ENCODE measurements at regions not wholly inside any gene's neighbourhood (a gene's known extent, or its start where the extent isn't known, plus 50 kb on each side); places are given as distances from the start of the nearest gene placed in this dataset.
"Not testable (repeated sequence)": the region's sequence is repeated elsewhere in the genome, so short reads cannot be mapped to it uniquely, and the experiment has no call there.

DNA sequence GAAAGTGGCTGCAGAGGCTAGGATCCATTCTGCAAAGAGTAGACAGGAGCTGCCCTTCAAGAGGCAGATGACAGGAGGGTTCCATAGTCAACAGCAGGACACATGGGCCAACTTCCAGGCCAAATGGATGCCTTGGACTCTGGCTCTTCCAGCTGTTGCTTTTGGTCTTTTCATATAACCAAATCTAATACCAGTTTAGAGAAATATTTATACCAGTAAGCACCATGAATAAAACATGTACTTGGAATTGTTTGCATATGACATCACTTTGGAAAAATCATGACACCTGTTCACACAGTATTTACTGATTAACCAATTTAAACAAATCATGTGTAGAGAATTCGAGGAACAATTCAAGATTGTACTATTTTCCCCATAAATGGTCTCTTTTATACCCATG is 481.3 kb downstream of the DMRT2 start:
- ATAC-seq (no peak), DNase-seq (no peak)
- peaks cover 5% of the 10 kb centered on the region for H3K27me3 Mint-ChIP-seq
- H3K9me3 Mint-ChIP-seq, result peaks cover 4 to 13% of the 10 kb centered on the region in 2 donors
- H3K27ac Mint-ChIP-seq, result no peak overlapping the region
- no peak overlapping the region for H3K4me3 Mint-ChIP-seq
- H3K4me1 Mint-ChIP-seq, result peaks cover 9% of the 10 kb centered on the region

DNA sequence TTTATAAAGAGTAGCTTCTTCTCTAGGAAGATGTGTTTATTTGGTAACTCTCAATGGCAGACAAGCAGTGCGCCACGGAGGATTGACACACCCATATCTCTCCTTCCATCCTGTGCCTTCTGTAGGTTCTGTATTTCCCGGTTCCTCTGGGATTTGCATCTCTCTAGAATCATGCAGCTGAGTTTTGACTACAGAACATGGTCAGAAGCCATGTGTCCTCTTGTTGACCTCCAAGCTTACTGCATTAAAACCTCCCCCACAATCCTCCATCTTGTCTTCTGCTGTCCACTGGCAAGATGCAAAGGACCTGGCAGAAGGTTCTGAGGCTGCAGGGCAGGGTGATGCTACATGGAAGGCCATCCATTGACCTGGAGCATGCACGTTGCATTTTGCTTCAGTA is 482.0 kb downstream of the DMRT2 start:
- Mint-ChIP-seq H3K4me3 (no peak overlapping the region), H3K27me3 (peaks cover 5% of the 10 kb centered on the region), H3K4me1 (peaks cover 10% of the 10 kb centered on the region), H3K9me3 (peaks cover 4 to 13% of the 10 kb centered on the region in 2 donors), H3K27ac (peak overlapping the region in 1 of 2 donors; percentile 13)
- no peak for DNase-seq
- no peak for ATAC-seq

DNA sequence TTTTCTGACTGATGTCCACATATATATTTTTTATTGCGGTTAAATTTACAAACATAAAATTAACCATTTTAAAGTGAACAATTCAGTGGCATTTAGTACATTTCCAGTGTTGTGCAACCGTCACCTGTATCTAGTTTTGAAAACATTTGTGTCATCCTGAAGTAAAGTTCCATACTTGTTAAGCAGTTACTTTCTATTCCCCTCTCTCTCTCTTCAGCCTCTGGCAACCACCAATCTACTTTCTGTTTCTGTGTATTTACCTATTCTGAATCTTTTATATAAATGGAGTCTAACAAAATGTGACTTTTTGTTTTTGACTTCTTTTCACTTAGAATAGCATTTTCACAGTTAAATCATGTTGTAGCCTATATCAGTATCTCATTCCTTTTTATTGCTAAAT is 480.1 kb upstream of the SMARCA2 start:
- Mint-ChIP-seq H3K4me1 (peaks cover 10% of the 10 kb centered on the region), H3K27me3 (peaks cover under 1% of the 10 kb centered on the region), H3K27ac (peak overlapping the region in 1 of 2 donors; percentile 65), H3K4me3 (no peak overlapping the region), H3K9me3 (peaks cover 4 to 7% of the 10 kb centered on the region in 2 donors)
- no peak for DNase-seq
- no peak for ATAC-seq

DNA sequence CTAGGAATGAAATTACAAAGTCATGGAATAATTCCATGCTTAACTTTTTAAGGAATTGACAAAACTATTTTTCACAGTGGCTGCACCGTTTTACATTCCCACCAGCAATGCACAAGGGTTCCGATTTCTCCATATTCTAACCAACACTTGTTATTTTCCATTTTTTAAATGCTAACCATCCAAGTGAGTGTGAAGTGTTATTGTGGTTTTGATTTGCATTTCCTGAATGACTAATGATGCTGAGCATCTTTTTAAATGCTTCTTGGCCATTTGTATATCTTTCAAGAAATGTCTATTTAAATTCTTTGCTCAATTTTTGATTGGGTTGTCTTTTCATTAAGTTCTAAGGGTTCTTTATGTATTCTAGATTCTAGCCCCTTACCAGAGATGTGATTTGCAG is 479.5 kb upstream of the SMARCA2 start:
- H3K27me3 Mint-ChIP-seq, result no peaks in the 10 kb centered on the region
- no peak for ATAC-seq
- no peak for DNase-seq
- no peak overlapping the region for H3K27ac Mint-ChIP-seq
- H3K9me3 Mint-ChIP-seq, result peaks cover 4% of the 10 kb centered on the region in 2 donors
- peaks cover 10% of the 10 kb centered on the region for H3K4me1 Mint-ChIP-seq
- H3K4me3 Mint-ChIP-seq, result no peak overlapping the region

DNA sequence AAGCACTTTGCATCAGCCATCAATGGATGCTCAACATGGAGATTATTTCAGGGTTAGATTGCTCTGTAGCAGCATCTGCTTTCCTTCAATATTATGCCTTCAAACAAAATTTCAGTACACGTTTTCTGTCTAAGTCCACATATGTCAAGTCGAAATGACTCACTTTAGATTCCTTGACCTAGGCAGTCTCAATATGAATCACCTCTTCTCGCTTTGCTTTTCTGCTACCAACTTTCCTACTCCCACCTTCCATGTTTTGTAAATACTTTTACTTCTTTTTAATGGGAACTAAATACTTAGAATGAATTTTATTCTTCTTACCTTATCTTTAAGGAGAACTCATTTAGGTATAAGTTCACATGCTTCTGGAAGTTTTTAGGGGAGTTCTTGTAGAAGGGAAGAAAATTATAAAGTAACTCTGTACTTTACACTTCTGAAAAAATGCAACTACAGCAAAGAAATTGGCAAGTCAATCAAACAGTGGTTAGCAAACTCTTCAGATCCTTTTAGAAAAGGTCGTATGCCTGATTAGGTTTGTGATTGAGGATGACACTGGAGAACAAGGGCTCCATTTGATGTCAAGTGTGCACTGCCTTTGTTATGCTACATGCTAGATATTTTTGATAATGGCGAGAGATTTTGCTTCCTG is 478.5 kb upstream of the SMARCA2 start:
- ATAC-seq (no peak), DNase-seq (no peak)
- no peaks in the 10 kb centered on the region for H3K27me3 Mint-ChIP-seq
- H3K4me3 Mint-ChIP-seq, result no peak overlapping the region
- H3K4me1 Mint-ChIP-seq, result peaks cover 10% of the 10 kb centered on the region
- no peak overlapping the region for H3K27ac Mint-ChIP-seq
- H3K9me3 Mint-ChIP-seq, result peaks cover 0 to 4% of the 10 kb centered on the region in 2 donors

DNA sequence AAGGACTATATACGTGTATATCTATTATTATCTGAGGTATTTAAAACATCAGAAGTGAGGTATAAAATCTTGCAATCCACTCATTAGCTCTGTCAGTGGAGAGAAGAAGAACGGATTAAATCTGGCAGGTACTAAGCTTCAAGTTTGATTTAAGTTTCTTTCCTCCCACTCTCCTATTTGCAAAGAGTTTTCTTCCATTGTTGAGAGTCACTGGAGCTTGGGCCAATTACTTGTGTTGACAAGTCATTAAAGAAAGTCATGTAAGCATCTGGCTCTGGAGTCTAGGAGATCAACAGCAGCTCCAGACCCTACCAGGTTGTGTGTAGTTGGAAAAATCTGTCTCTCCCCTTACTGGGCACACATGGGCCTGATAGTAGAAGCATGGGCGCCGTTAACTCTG is 476.8 kb upstream of the SMARCA2 start:
- Mint-ChIP-seq H3K27ac (no peak overlapping the region), H3K9me3 (peaks cover 4 to 7% of the 10 kb centered on the region in 2 donors), H3K4me3 (no peak overlapping the region), H3K27me3 (no peaks in the 10 kb centered on the region), H3K4me1 (peaks cover 10% of the 10 kb centered on the region)
- ATAC-seq (no peak), DNase-seq (no peak)

DNA sequence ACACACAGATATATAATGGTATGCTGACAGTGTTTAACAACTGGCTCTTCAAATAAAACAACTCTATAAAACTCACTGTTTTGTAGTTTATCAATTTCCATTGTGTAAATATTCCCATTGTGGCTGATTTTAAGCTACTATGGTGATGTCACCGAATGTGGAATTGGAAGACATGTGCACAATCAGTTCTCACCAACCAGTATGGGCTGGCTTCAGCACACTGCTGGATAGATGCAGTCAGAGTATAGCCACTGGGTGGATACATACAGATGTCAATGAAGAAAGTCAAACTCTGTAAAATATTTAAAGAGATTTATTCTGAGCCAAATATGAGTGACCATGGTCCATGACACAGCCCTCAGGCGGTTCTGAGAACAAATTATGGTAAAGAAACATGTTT is 475.9 kb upstream of the SMARCA2 start:
- peaks cover 4 to 7% of the 10 kb centered on the region in 2 donors for H3K9me3 Mint-ChIP-seq
- no peak for ATAC-seq
- peaks cover 2% of the 10 kb centered on the region for H3K27me3 Mint-ChIP-seq
- H3K4me3 Mint-ChIP-seq, result no peak overlapping the region
- H3K27ac Mint-ChIP-seq, result no peak overlapping the region
- H3K4me1 Mint-ChIP-seq, result peaks cover 10% of the 10 kb centered on the region
- DNase-seq, result no peak

DNA sequence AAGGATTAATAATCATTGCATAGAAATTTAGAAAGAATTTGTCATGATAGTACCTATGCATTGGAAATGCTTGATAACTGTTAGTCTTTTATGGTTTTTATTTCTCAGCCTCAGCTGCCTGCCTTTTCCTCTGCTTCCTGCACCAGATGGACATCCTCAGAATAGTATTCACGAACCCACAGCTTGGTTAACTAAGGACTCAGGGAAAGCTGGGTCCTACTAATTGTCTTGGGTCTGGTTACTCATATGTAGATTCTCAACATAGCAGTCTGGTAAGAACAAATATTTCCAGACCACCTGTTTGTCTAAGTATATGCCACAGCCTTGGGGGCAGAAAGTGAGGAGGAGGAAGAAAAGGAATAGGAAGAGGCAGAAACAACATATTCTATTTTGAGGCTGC is 464.5 kb upstream of the SMARCA2 start:
- DNase-seq (no peak), ATAC-seq (no peak)
- Mint-ChIP-seq H3K9me3 (peaks cover 0 to 8% of the 10 kb centered on the region in 2 donors), H3K4me1 (no peaks in the 10 kb centered on the region), H3K4me3 (no peak overlapping the region), H3K27me3 (peaks cover 10% of the 10 kb centered on the region), H3K27ac (no peak overlapping the region)

DNA sequence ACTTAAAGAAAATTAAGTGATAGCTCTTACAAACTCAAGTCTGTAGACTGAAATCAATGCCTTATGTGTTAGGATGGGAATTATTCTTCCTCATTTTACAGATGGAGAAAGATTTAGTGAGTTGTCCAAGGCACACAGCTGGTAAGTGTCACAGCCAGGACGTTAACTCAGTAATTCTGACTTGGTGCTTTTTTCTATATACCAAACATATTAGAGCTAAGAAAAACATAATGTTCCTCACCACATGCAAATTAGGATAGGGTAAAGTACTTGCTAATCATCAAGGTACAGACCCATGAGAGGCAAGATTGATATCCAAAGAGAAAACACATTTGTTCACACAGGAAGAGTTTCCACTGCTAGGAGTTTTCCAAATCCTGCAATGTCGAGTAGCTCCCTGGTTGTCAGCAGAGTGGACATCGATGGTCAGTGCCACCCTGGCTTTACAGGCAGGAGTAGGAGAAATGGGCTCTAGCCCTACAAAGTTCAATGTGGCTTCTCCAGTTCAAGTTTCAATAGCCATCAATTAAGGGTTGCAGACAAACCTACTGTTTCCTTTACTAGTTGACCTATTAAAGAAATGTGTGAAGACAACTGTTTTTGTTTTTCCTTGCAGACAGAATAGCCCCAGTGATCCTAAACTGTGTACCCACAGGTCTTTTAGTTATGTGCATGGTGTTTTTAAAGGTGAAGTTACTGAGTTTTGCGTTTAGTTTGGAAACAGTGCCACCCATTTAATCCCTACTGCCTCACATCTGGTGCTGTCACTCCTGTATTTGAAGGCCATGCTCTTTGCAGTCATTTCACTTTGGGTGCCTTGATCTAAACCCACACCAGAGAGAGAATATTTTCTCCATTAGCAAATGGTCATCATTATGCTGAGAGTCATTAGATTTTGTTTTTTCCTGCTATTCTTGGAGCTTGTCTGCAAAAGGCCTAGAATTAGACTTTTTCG is 460.8 kb upstream of the SMARCA2 start:
- Mint-ChIP-seq H3K27me3 (peaks cover 10% of the 10 kb centered on the region), H3K27ac (no peak overlapping the region), H3K9me3 (peaks cover 0 to 5% of the 10 kb centered on the region in 2 donors), H3K4me1 (no peaks in the 10 kb centered on the region), H3K4me3 (no peak overlapping the region)
- ATAC-seq, result no peak
- DNase-seq, result no peak

DNA sequence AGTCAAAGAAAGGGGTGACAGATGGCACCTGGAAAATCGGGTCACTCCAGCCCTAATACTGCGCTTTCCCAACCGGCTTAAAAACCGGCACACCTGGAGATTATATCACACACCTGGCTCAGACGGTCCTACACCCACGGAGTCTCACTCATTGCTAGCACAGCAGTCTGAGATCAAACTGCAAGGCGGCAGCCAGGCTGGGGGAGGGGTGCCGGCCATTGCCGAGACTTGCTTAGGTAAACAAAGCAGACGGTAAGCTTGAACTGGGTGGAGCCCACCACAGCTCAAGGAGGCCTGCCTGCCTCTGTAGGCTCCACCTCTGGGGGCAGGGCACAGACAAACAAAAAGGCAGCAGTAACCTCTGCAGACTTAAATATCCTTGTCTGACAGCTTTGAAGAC is 456.5 kb upstream of the SMARCA2 start:
- peaks cover 0 to 18% of the 10 kb centered on the region in 2 donors for H3K9me3 Mint-ChIP-seq
- not testable (repeated sequence) for H3K27me3 Mint-ChIP-seq, H3K4me3 Mint-ChIP-seq, DNase-seq, ATAC-seq, H3K27ac Mint-ChIP-seq, H3K4me1 Mint-ChIP-seq

DNA sequence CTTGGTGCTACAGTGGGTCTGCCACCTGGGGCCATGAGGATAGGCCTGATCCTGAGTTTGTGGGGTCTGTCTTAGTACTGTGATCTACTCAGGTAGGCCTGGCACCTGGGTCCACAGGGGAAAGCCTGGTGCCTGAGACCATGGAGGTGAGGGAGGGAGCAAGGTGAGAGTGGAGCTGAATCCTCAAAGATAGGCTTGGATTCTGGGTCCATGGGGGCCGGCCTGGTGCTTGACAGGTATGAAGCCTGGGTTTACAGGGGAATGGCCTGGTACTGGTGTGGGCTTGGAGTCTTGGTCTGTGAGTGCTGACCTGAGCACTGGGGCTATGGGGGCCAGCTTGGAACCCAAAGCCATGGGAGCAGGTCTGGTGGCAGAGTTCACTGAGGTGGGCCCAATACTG is 439.2 kb upstream of the SMARCA2 start:
- Mint-ChIP-seq H3K27me3 (peaks cover 6% of the 10 kb centered on the region), H3K4me1 (no peaks in the 10 kb centered on the region), H3K4me3 (no peak overlapping the region), H3K9me3 (peaks cover 0 to 9% of the 10 kb centered on the region in 2 donors), H3K27ac (no peak overlapping the region)
- ATAC-seq, result no peak
- DNase-seq, result no peak

DNA sequence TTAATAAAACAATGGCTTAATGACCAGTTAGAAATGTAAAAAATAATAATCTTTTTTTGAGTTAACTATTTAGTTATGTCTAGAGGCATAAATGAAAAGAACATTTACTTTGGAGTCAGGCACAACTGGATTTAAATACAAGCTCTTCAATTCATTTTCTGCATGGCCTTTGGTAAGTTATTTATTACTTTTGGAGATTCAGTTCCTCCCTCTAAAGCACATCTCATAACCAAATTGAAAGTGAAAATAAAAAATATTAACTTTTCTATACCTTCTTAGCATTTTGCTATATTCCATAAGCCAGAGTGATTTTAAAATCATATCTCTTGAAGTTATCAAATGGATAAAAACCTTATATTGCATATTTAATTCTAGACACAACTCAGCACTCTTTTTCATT is 434.9 kb upstream of the SMARCA2 start:
- H3K27me3 Mint-ChIP-seq, result peaks cover 6% of the 10 kb centered on the region
- H3K4me1 Mint-ChIP-seq, result no peaks in the 10 kb centered on the region
- peaks cover 0 to 9% of the 10 kb centered on the region in 2 donors for H3K9me3 Mint-ChIP-seq
- no peak overlapping the region for H3K4me3 Mint-ChIP-seq
- H3K27ac Mint-ChIP-seq, result no peak overlapping the region
- ATAC-seq (no peak), DNase-seq (no peak)

DNA sequence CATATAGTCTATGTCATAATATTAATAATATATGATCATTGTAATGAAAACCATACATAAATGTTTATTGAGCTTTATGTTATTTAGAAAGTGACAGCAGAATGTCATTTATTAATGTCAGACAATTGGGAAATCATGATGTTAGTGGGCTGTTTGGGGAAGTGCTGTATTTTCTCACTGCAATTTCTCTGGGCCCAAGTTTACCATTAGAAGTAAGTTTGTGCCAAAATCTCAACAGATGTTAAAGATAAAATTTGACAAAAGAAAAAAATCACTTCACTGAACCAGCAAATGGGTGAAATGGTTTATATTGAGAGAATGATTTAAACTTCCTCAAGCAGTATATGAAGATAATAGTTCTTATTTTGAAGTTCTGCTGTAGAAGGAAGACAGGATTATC is 433.2 kb upstream of the SMARCA2 start:
- H3K4me1 Mint-ChIP-seq, result no peaks in the 10 kb centered on the region
- no peak overlapping the region for H3K27ac Mint-ChIP-seq
- peaks cover 0 to 6% of the 10 kb centered on the region in 2 donors for H3K9me3 Mint-ChIP-seq
- H3K4me3 Mint-ChIP-seq, result no peak overlapping the region
- H3K27me3 Mint-ChIP-seq, result no peaks in the 10 kb centered on the region
- DNase-seq (no peak), ATAC-seq (no peak)

DNA sequence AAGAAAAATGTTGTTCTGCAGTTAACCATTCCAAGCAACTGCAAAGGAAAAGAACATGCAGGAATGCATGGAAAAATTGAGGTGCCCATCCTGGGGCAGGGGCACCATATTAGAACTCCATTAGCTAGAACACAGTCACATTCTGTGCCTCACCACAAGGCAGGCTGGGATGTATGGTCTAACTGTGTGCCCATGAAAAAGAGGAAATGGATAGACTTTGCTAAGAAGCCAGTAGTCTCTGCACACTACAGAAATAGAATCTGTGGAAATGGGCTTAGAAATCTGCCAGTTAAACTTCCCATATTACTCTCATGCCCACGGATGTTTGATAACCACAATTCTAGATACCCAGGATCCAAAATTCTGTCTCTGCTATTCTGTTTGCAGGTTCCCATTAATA is 423.8 kb upstream of the SMARCA2 start:
- no peak overlapping the region for H3K4me3 Mint-ChIP-seq
- no peaks in the 10 kb centered on the region for H3K4me1 Mint-ChIP-seq
- no peak for ATAC-seq
- H3K27me3 Mint-ChIP-seq, result no peaks in the 10 kb centered on the region
- DNase-seq, result no peak
- H3K9me3 Mint-ChIP-seq, result peaks cover 14% of the 10 kb centered on the region in 2 donors
- no peak overlapping the region for H3K27ac Mint-ChIP-seq

DNA sequence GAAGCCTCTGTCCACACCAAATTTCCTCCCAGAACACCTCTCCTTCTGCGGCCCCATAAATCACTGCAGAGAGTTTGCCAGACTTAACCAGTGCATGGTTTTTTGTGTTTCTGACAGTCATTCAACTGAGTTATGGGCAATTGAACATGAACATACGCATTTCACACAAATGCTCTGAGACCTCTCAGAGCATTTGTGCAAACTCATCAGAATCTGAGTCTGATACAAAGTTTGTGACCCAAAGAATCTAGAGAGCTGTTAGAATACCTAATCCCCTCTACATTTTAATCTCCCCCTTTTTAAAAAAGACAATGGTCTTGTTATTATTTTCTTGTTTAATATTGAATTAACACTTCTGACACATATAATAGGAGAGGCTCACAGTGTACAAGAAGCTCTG is 416.9 kb upstream of the SMARCA2 start:
- Mint-ChIP-seq H3K27ac (no peak overlapping the region), H3K4me3 (no peak overlapping the region), H3K4me1 (no peaks in the 10 kb centered on the region), H3K9me3 (no peaks in the 10 kb centered on the region), H3K27me3 (peaks cover 24% of the 10 kb centered on the region)
- ATAC-seq, result no peak
- DNase-seq, result no peak

DNA sequence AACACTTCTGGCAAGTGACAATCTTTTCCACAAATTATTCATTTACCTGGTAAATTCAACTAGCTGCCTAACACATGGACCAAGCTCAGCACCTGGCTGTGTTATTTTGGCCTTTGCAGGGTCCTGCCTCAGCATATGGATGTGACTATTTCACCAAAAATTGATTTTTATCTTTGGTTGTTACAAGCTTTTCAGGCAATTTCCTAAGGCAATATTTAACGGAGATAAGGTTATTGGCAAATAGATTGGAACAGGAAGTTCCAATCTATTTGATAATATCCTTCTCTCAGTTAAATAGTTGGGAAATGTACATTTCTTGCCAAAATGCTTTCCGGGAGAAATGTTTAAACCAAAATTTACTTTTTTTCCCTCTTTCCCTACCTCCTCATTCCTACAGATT is 415.2 kb upstream of the SMARCA2 start:
- ATAC-seq (no peak), DNase-seq (no peak)
- Mint-ChIP-seq H3K4me1 (no peaks in the 10 kb centered on the region), H3K27me3 (peaks cover 24% of the 10 kb centered on the region), H3K9me3 (no peaks in the 10 kb centered on the region), H3K4me3 (no peak overlapping the region), H3K27ac (no peak overlapping the region)
